HEK293 (cell line): ENCODE measurements at regions not wholly inside any gene's neighbourhood (a gene's known extent, or its start where the extent isn't known, plus 50 kb on each side); places are given as distances from the start of the nearest gene placed in this dataset.
"Not testable (repeated sequence)": the region's sequence is repeated elsewhere in the genome, so short reads cannot be mapped to it uniquely, and the experiment has no call there.

Experiments
- CTCF ChIA-PET: fragments of 350-600 bp; formaldehyde crosslinking; extraction: SDS; loops from one replicate; lab custom pipeline; 2021; ENCODE audit warnings: antibody characterized with exemption; lab: Yijun Ruan, JAX
- POLR2A ChIA-PET: fragments of 300-600 bp; formaldehyde crosslinking; extraction: SDS; loops from one replicate; lab custom pipeline; 2020; ENCODE audit warnings: antibody characterized with exemption, inconsistent platforms; lab: Yijun Ruan, JAX
- H3K27ac ChIP-seq: fragments of 200-500 bp; sonication (Bioruptor generic); 2 replicates; pipeline ENCODE4 v1.5.1; 2014; ENCODE audit warnings: low read depth, low read length, control low read depth, inconsistent platforms; ENCODE audit errors: extremely low read depth
- H3K36me3 ChIP-seq, 2 experiments: fragments of 200-500 bp in 1 of 2; sonication (Bioruptor generic) in 1 of 2; 1 replicate in 1 of 2; 2 replicates in 1 of 2; pipeline ENCODE4 v1.5.1; 2014 to 2017; ENCODE audit warnings: inconsistent platforms in 2 of 2, low read length in 2 of 2; ENCODE audit not compliant: control insufficient read depth in 2 of 2, insufficient read depth in 1 of 2
- H3K4me1 ChIP-seq: fragments of 200-500 bp; sonication (Bioruptor generic); 2 replicates; pipeline ENCODE4 v1.5.1; 2014; ENCODE audit warnings: mild to moderate bottlenecking, low read length, inconsistent platforms; ENCODE audit not compliant: control insufficient read depth, insufficient read depth
- H3K4me3 ChIP-seq: 2 replicates; pipeline ENCODE4 v1.5.1; 2011; ENCODE audit warnings: low read depth, mild to moderate bottlenecking, control low read depth, low read length, moderate library complexity
- H3K9me3 ChIP-seq: fragments of 200-500 bp; sonication (Bioruptor generic); 2 replicates; pipeline ENCODE4 v1.5.1; 2014; ENCODE audit warnings: low read depth, low read length, inconsistent platforms; ENCODE audit not compliant: control insufficient read depth, insufficient read depth
- REPIN1 ChIP-seq: fragments of 450-650 bp; formaldehyde crosslinking; IDR thresholded peaks from 2 replicates; pipeline ENCODE4 v1.5.1; 2017; ENCODE audit warnings: missing biosample characterization, missing genetic modification characterization, low read depth
- ZBTB21 ChIP-seq: fragments of 450-650 bp; formaldehyde crosslinking; IDR thresholded peaks from 2 replicates; pipeline ENCODE4 v1.5.1; 2017; ENCODE audit warnings: missing biosample characterization, missing genetic modification characterization
- ZFP3 ChIP-seq: fragments of 450-650 bp; formaldehyde crosslinking; IDR thresholded peaks from 2 replicates; pipeline ENCODE4 v1.5.1; 2016; ENCODE audit warnings: low read depth, missing biosample characterization, missing genetic modification characterization
- ZNF155 ChIP-seq: fragments of 450-650 bp; formaldehyde crosslinking; IDR thresholded peaks from 2 replicates; pipeline ENCODE4 v1.5.1; 2016; ENCODE audit warnings: missing biosample characterization, missing genetic modification characterization
- ZNF169 ChIP-seq: fragments of 450-650 bp; formaldehyde crosslinking; IDR thresholded peaks from 2 replicates; pipeline ENCODE4 v1.5.1; 2016; ENCODE audit warnings: missing biosample characterization, missing genetic modification characterization
- ZNF223 ChIP-seq: fragments of 450-650 bp; formaldehyde crosslinking; IDR thresholded peaks from 2 replicates; pipeline ENCODE4 v1.5.1; 2016; ENCODE audit warnings: missing biosample characterization, missing genetic modification characterization
- ZNF274 ChIP-seq, 2 experiments: fragments of 200-500 bp in 1 of 2; fragments of 450-650 bp in 1 of 2; sonication (Bioruptor generic) in 1 of 2; formaldehyde crosslinking in 1 of 2; IDR thresholded peaks; 2 replicates each; pipeline versions ENCODE4 v1.5.1 to v1.6.1; 2014 to 2016; ENCODE audit warnings: borderline replicate concordance in 1 of 2, inconsistent platforms in 1 of 2, low read length in 1 of 2, missing biosample characterization in 1 of 2, missing genetic modification characterization in 1 of 2
- ZNF366 ChIP-seq: fragments of 450-650 bp; formaldehyde crosslinking; conservative IDR thresholded peaks from 2 replicates; pipeline ENCODE4 v1.5.1; 2016; ENCODE audit warnings: missing biosample characterization, missing genetic modification characterization
- ZNF391 ChIP-seq: fragments of 450-650 bp; formaldehyde crosslinking; IDR thresholded peaks from 2 replicates; pipeline ENCODE4 v1.5.1; 2016; ENCODE audit warnings: low read depth, missing biosample characterization, missing genetic modification characterization, borderline replicate concordance
- ZNF677 ChIP-seq: fragments of 450-650 bp; IDR thresholded peaks from 2 replicates; pipeline ENCODE4 v1.5.0; 2018; ENCODE audit warnings: missing biosample characterization, mild to moderate bottlenecking, missing genetic modification characterization, moderate library complexity
- ZNF701 ChIP-seq: fragments of 450-650 bp; formaldehyde crosslinking; IDR thresholded peaks from 2 replicates; pipeline ENCODE4 v1.5.1; 2016; ENCODE audit warnings: missing biosample characterization, missing genetic modification characterization
- ZSCAN16 ChIP-seq: fragments of 450-650 bp; formaldehyde crosslinking; IDR thresholded peaks from 2 replicates; pipeline ENCODE4 v1.5.1; 2016; ENCODE audit warnings: missing biosample characterization, missing genetic modification characterization
- TF ChIP-seq, protein P1 (sequence below): fragments of 450-650 bp; formaldehyde crosslinking; IDR thresholded peaks from 2 replicates; pipeline ENCODE4 v1.5.1; 2016; ENCODE audit warnings: missing biosample characterization, missing genetic modification characterization
- TF ChIP-seq, protein P2 (sequence below): fragments of 450-650 bp; formaldehyde crosslinking; IDR thresholded peaks from 2 replicates; pipeline ENCODE4 v1.5.1; 2017; ENCODE audit warnings: missing biosample characterization, missing genetic modification characterization
- TF ChIP-seq, protein P3 (sequence below): IDR thresholded peaks from 2 replicates; pipeline ENCODE4 v1.6.1; 2011; ENCODE audit warnings: mild to moderate bottlenecking, low read depth, low read length, borderline replicate concordance

DNA sequence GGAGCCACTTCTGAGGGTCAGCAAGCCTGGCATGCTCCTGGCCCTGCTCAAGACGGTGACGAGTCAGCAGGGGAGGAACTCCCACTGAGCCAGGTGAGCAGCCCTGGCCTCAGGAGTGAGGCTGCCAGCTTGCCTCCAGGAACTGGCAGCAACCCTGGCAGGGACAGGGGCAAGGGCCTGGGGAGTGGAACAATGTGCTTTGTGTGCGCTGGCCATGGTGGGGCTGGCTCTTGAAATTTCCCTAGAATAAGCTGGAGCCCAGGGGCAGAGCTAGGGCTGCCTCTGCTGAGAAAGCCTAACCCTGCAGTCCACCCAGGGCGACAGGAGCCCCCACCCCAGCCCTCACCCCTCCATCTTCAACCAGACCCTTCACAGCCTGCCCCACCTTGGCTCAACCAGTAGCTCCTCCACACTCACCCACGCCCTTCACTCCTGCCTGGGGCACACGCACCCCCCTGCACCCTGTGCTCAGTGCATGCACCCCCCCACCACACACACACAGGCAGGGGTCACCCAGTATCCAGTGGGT, 88.0 kb downstream of the MRPL14 start:
- H3K4me1 ChIP-seq = peaks cover 7% of the 10 kb centered on the region; the same call in 1 of the 2 replicates
- TF ChIP-seq ZNF701 (tag by site-specific recombination) = no peak
- TF ChIP-seq, protein P1, sequence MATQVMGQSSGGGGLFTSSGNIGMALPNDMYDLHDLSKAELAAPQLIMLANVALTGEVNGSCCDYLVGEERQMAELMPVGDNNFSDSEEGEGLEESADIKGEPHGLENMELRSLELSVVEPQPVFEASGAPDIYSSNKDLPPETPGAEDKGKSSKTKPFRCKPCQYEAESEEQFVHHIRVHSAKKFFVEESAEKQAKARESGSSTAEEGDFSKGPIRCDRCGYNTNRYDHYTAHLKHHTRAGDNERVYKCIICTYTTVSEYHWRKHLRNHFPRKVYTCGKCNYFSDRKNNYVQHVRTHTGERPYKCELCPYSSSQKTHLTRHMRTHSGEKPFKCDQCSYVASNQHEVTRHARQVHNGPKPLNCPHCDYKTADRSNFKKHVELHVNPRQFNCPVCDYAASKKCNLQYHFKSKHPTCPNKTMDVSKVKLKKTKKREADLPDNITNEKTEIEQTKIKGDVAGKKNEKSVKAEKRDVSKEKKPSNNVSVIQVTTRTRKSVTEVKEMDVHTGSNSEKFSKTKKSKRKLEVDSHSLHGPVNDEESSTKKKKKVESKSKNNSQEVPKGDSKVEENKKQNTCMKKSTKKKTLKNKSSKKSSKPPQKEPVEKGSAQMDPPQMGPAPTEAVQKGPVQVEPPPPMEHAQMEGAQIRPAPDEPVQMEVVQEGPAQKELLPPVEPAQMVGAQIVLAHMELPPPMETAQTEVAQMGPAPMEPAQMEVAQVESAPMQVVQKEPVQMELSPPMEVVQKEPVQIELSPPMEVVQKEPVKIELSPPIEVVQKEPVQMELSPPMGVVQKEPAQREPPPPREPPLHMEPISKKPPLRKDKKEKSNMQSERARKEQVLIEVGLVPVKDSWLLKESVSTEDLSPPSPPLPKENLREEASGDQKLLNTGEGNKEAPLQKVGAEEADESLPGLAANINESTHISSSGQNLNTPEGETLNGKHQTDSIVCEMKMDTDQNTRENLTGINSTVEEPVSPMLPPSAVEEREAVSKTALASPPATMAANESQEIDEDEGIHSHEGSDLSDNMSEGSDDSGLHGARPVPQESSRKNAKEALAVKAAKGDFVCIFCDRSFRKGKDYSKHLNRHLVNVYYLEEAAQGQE = peak; percentile 73; the same call in 1 of the 2 replicates
- TF ChIP-seq, all 188 proteins: peak for 1
- no peak overlapping the region for H3K27ac ChIP-seq
- CTCF ChIA-PET = interaction anchor here (0.6 to 1.7 kb wide), 4 partner anchors 23 to 214 kb away, joined by 3 to 4 read pairs (median 3); no protein-coding TSS in a partner anchor
- H3K36me3 ChIP-seq = no peaks in the 10 kb centered on the region
- no peaks in the 10 kb centered on the region for H3K9me3 ChIP-seq
- H3K4me3 ChIP-seq = no peak overlapping the region
- POLR2A ChIA-PET = no interaction called here

DNA sequence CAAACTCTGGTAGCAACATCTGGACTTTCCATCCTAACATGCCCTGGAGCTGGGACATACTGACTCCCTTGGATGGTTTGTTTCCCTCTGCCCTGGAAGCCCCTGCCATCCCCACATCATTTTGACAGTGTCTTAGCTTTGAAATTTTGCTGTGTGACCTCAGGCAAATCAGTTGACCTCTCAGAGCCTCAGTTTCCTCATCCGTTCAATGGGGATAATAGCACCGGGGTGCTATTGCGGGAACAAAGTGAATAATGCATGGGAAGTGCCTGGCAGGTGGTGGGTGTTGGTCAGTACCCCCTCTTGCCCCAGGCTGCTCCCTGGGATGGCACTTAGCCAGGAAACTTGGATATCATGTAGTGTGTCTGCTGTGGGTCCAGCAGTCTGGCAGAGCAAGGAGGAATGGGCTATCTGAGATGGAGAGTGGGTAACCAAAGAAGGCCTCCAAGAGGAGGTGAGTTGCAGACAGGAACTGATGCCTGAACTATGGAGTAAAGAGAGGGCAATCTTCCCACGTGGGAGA, 88.6 kb downstream of the MRPL14 start:
- H3K4me1 ChIP-seq = peaks cover 6% of the 10 kb centered on the region; the same call in 1 of the 2 replicates
- H3K27ac ChIP-seq = no peak overlapping the region
- TF ChIP-seq ZNF391 = no peak
- TF ChIP-seq ZSCAN16 (tag by site-specific recombination) = no peak
- no peak for TF ChIP-seq ZNF223
- no peak for TF ChIP-seq ZFP3 (tag by site-specific recombination)
- TF ChIP-seq REPIN1 (tag by site-specific recombination) = no peak
- no peak for TF ChIP-seq ZNF677
- TF ChIP-seq, all 188 proteins: peak for 0
- H3K36me3 ChIP-seq = no peaks in the 10 kb centered on the region
- CTCF ChIA-PET = interaction anchor here (1.5 to 1.7 kb wide), 2 partner anchors 24 to 35 kb away, joined by 3 to 4 read pairs; no protein-coding TSS in a partner anchor
- H3K9me3 ChIP-seq = no peaks in the 10 kb centered on the region
- POLR2A ChIA-PET = no interaction called here
- no peak overlapping the region for H3K4me3 ChIP-seq

GRCh38 chr6:44037847-44038542, 89.3 kb downstream of the MRPL14 start:
- Histone ChIP-seq H3K4me3 (no peak overlapping the region), H3K9me3 (no peaks in the 10 kb centered on the region), H3K4me1 (peaks cover 3% of the 10 kb centered on the region; the same call in 1 of the 2 replicates), H3K27ac (no peak overlapping the region), H3K36me3 (no peaks in the 10 kb centered on the region)
- no peak for TF ChIP-seq ZNF366 (tag by site-specific recombination)
- POLR2A ChIA-PET = interaction anchor here (0.6 kb wide), 1 partner anchor 461 kb away, joined by 3 read pairs; no protein-coding TSS in a partner anchor
- CTCF ChIA-PET = interaction anchor here (1.7 kb wide), 1 partner anchor 24 kb away, joined by 4 read pairs; no protein-coding TSS in a partner anchor

- CTCF ChIA-PET, H3K4me1 ChIP-seq, H3K27ac ChIP-seq: not testable (repeated sequence)
These were observed 90.0 kb downstream of the MRPL14 start for GRCh38 chr6:44037276-44037675.

DNA sequence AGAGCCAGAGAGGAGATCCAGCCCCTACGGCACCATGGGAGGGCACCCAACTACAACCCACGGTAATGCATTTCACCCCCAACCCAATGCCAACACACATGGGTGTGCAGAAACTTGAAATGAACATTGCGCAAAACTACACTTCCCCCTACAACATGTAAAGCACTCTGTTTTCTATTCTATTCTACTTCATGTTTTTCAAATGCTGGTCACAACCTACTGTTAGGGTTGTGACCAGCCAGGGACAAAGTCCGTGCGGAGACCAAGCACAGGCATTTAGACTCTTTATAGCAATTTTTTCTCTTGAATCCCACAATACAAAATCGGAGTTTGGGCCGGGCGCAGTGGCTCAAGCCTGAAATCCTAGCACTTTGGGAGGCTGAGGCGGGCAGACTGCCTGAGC, 90.6 kb downstream of the MRPL14 start:
- Histone ChIP-seq H3K36me3 (no peaks in the 10 kb centered on the region), H3K4me3 (no peak overlapping the region), H3K9me3 (no peaks in the 10 kb centered on the region), H3K4me1 (peaks cover under 1% of the 10 kb centered on the region; the same call in 1 of the 2 replicates), H3K27ac (no peak overlapping the region)
- CTCF ChIA-PET = no interaction called here
- POLR2A ChIA-PET = no interaction called here
- TF ChIP-seq ZNF169 (no peak), ZBTB21 (tag by site-specific recombination) (no peak), ZNF155 (tag by site-specific recombination) (no peak), ZNF274 (IDR thresholded peaks at IDR 0.05; ENCODE audit: low read length) (no peak), ZNF274 (tag by site-specific recombination; IDR thresholded peaks at IDR 0.05; ENCODE audit: borderline replicate concordance) (no peak)
- TF ChIP-seq, protein P2, sequence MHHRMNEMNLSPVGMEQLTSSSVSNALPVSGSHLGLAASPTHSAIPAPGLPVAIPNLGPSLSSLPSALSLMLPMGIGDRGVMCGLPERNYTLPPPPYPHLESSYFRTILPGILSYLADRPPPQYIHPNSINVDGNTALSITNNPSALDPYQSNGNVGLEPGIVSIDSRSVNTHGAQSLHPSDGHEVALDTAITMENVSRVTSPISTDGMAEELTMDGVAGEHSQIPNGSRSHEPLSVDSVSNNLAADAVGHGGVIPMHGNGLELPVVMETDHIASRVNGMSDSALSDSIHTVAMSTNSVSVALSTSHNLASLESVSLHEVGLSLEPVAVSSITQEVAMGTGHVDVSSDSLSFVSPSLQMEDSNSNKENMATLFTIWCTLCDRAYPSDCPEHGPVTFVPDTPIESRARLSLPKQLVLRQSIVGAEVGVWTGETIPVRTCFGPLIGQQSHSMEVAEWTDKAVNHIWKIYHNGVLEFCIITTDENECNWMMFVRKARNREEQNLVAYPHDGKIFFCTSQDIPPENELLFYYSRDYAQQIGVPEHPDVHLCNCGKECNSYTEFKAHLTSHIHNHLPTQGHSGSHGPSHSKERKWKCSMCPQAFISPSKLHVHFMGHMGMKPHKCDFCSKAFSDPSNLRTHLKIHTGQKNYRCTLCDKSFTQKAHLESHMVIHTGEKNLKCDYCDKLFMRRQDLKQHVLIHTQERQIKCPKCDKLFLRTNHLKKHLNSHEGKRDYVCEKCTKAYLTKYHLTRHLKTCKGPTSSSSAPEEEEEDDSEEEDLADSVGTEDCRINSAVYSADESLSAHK (tag by site-specific recombination) = no peak
- TF ChIP-seq, protein P3, sequence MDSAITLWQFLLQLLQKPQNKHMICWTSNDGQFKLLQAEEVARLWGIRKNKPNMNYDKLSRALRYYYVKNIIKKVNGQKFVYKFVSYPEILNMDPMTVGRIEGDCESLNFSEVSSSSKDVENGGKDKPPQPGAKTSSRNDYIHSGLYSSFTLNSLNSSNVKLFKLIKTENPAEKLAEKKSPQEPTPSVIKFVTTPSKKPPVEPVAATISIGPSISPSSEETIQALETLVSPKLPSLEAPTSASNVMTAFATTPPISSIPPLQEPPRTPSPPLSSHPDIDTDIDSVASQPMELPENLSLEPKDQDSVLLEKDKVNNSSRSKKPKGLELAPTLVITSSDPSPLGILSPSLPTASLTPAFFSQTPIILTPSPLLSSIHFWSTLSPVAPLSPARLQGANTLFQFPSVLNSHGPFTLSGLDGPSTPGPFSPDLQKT = no peak

More at GRCh38 chr6:44037276-44037675, 90.0 kb downstream of the MRPL14 start:
- H3K9me3 ChIP-seq, H3K36me3 ChIP-seq, H3K4me3 ChIP-seq: not testable (repeated sequence)
- POLR2A ChIA-PET = interaction anchor here (0.6 kb wide), 1 partner anchor 460 kb away, joined by 3 read pairs; no protein-coding TSS in a partner anchor
